IgD-negative memory B cell (primary cell): ENCODE measurements at regions not wholly inside any gene's neighbourhood (a gene's known extent, or its start where the extent isn't known, plus 50 kb on each side); places are given as distances from the start of the nearest gene placed in this dataset.

ENCODE experiments used
- H3K27ac Mint-ChIP-seq, 3 donors: one replicate each; pipeline ENCODE4 v1.8.0; 2020 to 2022; ENCODE audit warnings: mild to moderate bottlenecking in 3 of 3, mixed read lengths in 3 of 3, moderate library complexity in 1 of 3
- H3K27me3 Mint-ChIP-seq: one replicate; pipeline ENCODE4 v1.8.0; 2021; ENCODE audit warnings: mixed read lengths
- H3K36me3 Mint-ChIP-seq: one replicate; pipeline ENCODE4 v1.8.0; 2020; ENCODE audit warnings: mild to moderate bottlenecking, mixed read lengths
- H3K4me1 Mint-ChIP-seq, 3 donors: one replicate each; pipeline ENCODE4 v1.8.0; 2020 to 2022; ENCODE audit warnings: mixed read lengths in 3 of 3, mild to moderate bottlenecking in 1 of 3
- H3K4me3 Mint-ChIP-seq, 4 donors: one replicate each; pipeline ENCODE4 v1.8.0; 2020 to 2022; ENCODE audit warnings: mild to moderate bottlenecking in 4 of 4, mixed read lengths in 4 of 4, moderate library complexity in 3 of 4
- H3K9me3 Mint-ChIP-seq, 3 donors: one replicate each; pipeline ENCODE4 v1.8.0; 2020 to 2021; ENCODE audit warnings: mixed read lengths in 3 of 3, mild to moderate bottlenecking in 1 of 3

- Mint-ChIP-seq H3K9me3 (no peaks in the 10 kb centered on the region), H3K4me3 (no peak overlapping the region)
Observed at GRCh38 chr2:5330961-5331360, 361.2 kb upstream of the SOX11 start.

GRCh38 chr2:5332925-5333324 is 359.3 kb upstream of the SOX11 start:
- no peak overlapping the region for H3K27ac Mint-ChIP-seq
- no peaks in the 10 kb centered on the region for H3K36me3 Mint-ChIP-seq

More at GRCh38 chr2:5330961-5331360, 361.2 kb upstream of the SOX11 start:
- H3K27me3 Mint-ChIP-seq = no peaks in the 10 kb centered on the region
- H3K36me3 Mint-ChIP-seq = no peaks in the 10 kb centered on the region
- H3K4me1 Mint-ChIP-seq = no peaks in the 10 kb centered on the region
- no peak overlapping the region for H3K27ac Mint-ChIP-seq

GRCh38 chr2:5339473-5339872 is 352.7 kb upstream of the SOX11 start:
- peak overlapping the region in 1 of 3 donors; percentile 20 for H3K27ac Mint-ChIP-seq
- no peaks in the 10 kb centered on the region for H3K36me3 Mint-ChIP-seq
- peaks cover 0 to 5% (median 0%) of the 10 kb centered on the region in 3 donors for H3K9me3 Mint-ChIP-seq
- no peak overlapping the region for H3K4me3 Mint-ChIP-seq
- H3K27me3 Mint-ChIP-seq = no peaks in the 10 kb centered on the region
- H3K4me1 Mint-ChIP-seq = no peaks in the 10 kb centered on the region

More at GRCh38 chr2:5332925-5333324, 359.3 kb upstream of the SOX11 start:
- Mint-ChIP-seq H3K9me3 (no peaks in the 10 kb centered on the region), H3K4me3 (no peak overlapping the region), H3K27me3 (no peaks in the 10 kb centered on the region), H3K4me1 (no peaks in the 10 kb centered on the region)

GRCh38 chr2:5343785-5344335 is 348.3 kb upstream of the SOX11 start:
- Mint-ChIP-seq H3K4me3 (no peak overlapping the region), H3K27me3 (no peaks in the 10 kb centered on the region), H3K4me1 (no peaks in the 10 kb centered on the region), H3K27ac (no peak overlapping the region), H3K9me3 (peaks cover 0 to 5% (median 0%) of the 10 kb centered on the region in 3 donors), H3K36me3 (no peaks in the 10 kb centered on the region)

DNA sequence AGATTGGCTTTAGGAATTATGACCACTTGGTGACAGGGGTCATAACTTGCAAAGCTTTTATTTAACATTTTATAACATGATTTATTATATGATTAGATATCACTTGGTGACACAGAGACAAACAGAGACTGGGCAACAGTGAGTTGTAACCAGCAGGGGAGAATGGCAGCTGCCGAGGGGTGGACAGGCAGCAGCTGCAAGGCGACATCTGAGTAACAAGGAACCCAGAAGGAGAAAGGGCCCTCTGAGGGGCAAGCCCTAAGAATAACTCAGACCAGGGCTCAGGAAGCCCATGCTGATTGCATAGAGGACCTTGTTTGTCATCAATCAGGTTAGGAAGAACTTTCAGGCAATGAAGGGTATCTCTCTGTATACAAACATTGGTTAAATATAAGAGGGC is 339.9 kb upstream of the SOX11 start:
- H3K4me3 Mint-ChIP-seq = no peak overlapping the region

GRCh38 chr2:5353565-5353964 is 338.6 kb upstream of the SOX11 start:
- no peaks in the 10 kb centered on the region for H3K4me1 Mint-ChIP-seq
- H3K36me3 Mint-ChIP-seq = peaks cover 2% of the 10 kb centered on the region
- no peak overlapping the region for H3K27ac Mint-ChIP-seq
- H3K9me3 Mint-ChIP-seq = peaks cover 2 to 9% (median 3%) of the 10 kb centered on the region in 3 donors
- no peaks in the 10 kb centered on the region for H3K27me3 Mint-ChIP-seq
- no peak overlapping the region for H3K4me3 Mint-ChIP-seq

More for the DNA sequence above, 339.9 kb upstream of the SOX11 start:
- no peaks in the 10 kb centered on the region for H3K27me3 Mint-ChIP-seq
- H3K27ac Mint-ChIP-seq = no peak overlapping the region
- H3K9me3 Mint-ChIP-seq = peaks cover 2 to 9% (median 3%) of the 10 kb centered on the region in 3 donors
- peaks cover 2% of the 10 kb centered on the region for H3K36me3 Mint-ChIP-seq
- no peaks in the 10 kb centered on the region for H3K4me1 Mint-ChIP-seq

GRCh38 chr2:5359397-5359796 is 332.8 kb upstream of the SOX11 start:
- Mint-ChIP-seq H3K36me3 (peaks cover 4% of the 10 kb centered on the region), H3K9me3 (peaks cover 2 to 9% (median 4%) of the 10 kb centered on the region in 3 donors), H3K4me1 (no peaks in the 10 kb centered on the region), H3K27me3 (no peaks in the 10 kb centered on the region), H3K4me3 (no peak overlapping the region), H3K27ac (no peak overlapping the region)

GRCh38 chr2:5360081-5360480 is 332.1 kb upstream of the SOX11 start:
- Mint-ChIP-seq H3K4me3 (no peak overlapping the region), H3K36me3 (peaks cover 2% of the 10 kb centered on the region), H3K27me3 (no peaks in the 10 kb centered on the region), H3K9me3 (peaks cover 2 to 5% (median 4%) of the 10 kb centered on the region in 3 donors), H3K4me1 (no peaks in the 10 kb centered on the region), H3K27ac (no peak overlapping the region)

DNA sequence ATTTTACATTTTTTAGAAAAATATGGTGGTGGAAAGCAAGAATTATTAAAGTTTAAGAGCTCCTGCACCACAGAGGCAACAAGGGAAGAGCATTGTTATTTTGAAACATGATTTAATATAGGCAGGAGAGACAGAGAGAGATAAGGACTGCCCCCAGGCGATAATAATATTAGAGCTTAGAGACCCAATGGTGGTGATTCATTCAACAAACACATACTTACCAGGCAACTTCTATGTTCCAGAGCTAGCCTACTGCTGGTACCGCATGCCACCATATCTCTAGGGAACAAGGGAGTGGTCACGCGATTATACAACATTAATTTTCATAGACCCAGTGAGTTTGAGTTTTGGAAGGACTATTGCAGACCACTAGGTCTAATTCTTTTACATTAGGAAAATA is 327.8 kb upstream of the SOX11 start:
- Mint-ChIP-seq H3K27ac (no peak overlapping the region), H3K4me3 (no peak overlapping the region), H3K27me3 (no peaks in the 10 kb centered on the region), H3K4me1 (no peaks in the 10 kb centered on the region), H3K9me3 (peaks cover 0 to 4% (median 2%) of the 10 kb centered on the region in 3 donors), H3K36me3 (peaks cover 3% of the 10 kb centered on the region)

DNA sequence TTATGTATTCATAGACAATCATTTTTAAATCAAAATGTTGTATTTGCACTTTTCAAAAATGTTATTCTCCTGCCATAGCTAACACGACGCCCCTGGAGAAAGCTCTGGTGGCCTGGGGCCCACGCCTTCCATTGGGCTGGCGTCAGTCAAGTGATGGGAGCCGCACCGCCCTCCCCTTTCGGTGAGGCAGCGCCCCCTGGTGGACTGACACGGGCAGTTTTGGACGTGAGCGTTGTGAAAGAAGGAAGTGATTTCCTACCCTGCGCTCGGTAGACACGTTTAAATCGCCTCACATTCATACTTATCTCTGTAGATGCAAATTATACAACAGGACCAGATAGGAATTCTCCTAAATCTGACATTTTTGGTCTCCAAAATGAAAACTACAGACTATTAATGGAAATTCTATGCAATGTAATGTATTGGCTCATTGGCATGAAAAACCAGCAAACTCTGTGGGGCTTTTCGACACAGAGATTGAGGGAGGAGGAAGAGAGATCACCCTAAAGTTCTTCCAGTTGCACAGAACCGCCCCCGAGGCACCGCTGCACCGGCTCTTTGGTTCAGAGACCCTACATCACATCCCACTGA is 326.2 kb upstream of the SOX11 start:
- no peak overlapping the region for H3K27ac Mint-ChIP-seq
- peaks cover 0 to 4% (median 0%) of the 10 kb centered on the region in 3 donors for H3K9me3 Mint-ChIP-seq
- no peaks in the 10 kb centered on the region for H3K27me3 Mint-ChIP-seq
- peaks cover 1% of the 10 kb centered on the region for H3K36me3 Mint-ChIP-seq
- H3K4me1 Mint-ChIP-seq = no peaks in the 10 kb centered on the region
- no peak overlapping the region for H3K4me3 Mint-ChIP-seq

DNA sequence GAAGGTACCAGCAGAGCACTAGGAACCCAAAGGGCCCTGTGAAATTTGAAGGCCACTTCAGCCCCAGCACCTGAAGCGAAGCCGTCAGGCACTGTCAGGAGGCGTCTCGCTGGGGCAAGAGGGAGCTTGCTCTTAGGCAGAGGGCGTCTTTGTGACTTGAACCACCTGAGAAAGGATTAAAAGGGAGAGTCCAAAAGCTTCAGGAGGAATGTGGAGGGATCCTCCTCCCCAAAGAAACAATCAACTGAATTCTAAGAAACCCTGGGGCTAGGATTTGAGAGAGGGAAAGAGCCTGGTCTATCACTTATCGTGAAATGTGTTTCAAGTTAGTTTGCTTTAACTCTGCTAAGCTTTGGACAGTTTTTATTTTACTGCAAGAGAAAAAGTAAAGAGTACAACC is 324.9 kb upstream of the SOX11 start:
- Mint-ChIP-seq H3K36me3 (peaks cover 1% of the 10 kb centered on the region), H3K4me1 (no peaks in the 10 kb centered on the region), H3K9me3 (no peaks in the 10 kb centered on the region), H3K4me3 (no peak overlapping the region), H3K27ac (no peak overlapping the region), H3K27me3 (no peaks in the 10 kb centered on the region)

- Mint-ChIP-seq H3K4me3 (no peak overlapping the region), H3K27ac (no peak overlapping the region), H3K27me3 (no peaks in the 10 kb centered on the region), H3K4me1 (no peaks in the 10 kb centered on the region), H3K9me3 (no peaks in the 10 kb centered on the region), H3K36me3 (peaks cover 1% of the 10 kb centered on the region)
Observed at GRCh38 chr2:5368263-5368662, 323.9 kb upstream of the SOX11 start.

- Mint-ChIP-seq H3K4me3 (no peak overlapping the region), H3K9me3 (no peaks in the 10 kb centered on the region), H3K36me3 (peaks cover 1% of the 10 kb centered on the region), H3K27me3 (no peaks in the 10 kb centered on the region), H3K27ac (no peak overlapping the region), H3K4me1 (no peaks in the 10 kb centered on the region)
Observed at GRCh38 chr2:5369510-5369909, 322.7 kb upstream of the SOX11 start.

DNA sequence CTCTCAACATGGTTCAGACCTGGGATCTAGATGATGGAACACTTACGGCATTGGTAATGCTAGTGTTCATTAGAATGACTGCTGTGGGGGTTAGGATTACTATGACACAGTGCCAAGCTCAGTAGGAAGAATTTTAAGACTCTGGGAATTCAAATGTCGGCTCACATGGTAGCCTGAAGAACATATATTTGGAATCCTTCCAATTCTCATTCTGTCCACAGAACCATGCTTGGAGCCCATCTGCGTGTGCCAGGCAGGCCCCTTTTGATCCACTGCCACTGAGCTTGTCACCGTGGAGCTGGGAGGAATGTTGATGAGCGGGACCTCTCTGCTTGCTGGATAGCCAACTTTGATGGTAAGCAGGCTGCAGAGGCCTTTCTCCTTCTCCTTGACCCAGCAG is 322.0 kb upstream of the SOX11 start:
- no peak overlapping the region for H3K4me3 Mint-ChIP-seq
- H3K27me3 Mint-ChIP-seq = no peaks in the 10 kb centered on the region
- peaks cover 1% of the 10 kb centered on the region for H3K36me3 Mint-ChIP-seq
- H3K9me3 Mint-ChIP-seq = peaks cover 0 to 2% (median 0%) of the 10 kb centered on the region in 3 donors
- H3K27ac Mint-ChIP-seq = no peak overlapping the region
- no peaks in the 10 kb centered on the region for H3K4me1 Mint-ChIP-seq

GRCh38 chr2:5372141-5372540 is 320.0 kb upstream of the SOX11 start:
- Mint-ChIP-seq H3K27me3 (no peaks in the 10 kb centered on the region), H3K36me3 (peaks cover 1% of the 10 kb centered on the region), H3K4me1 (peaks cover 0 to 1% (median 0%) of the 10 kb centered on the region in 3 donors), H3K4me3 (no peak overlapping the region), H3K9me3 (peaks cover 0 to 2% (median 1%) of the 10 kb centered on the region in 3 donors), H3K27ac (no peak overlapping the region)

DNA sequence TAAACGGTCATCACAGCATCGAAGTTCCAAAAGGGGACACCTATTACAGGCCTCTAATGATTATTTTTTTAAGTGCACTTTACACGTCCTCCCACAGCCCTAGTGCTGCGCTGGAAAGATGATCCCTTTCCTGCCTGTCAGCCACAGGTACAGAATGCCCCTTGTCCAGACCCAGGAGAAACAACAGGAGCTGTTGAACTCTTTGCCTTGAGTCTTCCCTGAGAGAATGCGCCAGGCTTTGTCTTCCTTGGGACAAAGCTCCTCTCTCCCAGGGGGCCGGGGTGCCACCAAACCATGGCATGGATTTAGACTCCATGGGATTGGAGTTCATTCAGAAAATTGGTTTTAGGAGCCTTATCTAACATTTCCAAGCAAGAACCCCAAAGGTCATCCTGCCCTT is 319.0 kb upstream of the SOX11 start:
- H3K36me3 Mint-ChIP-seq = no peaks in the 10 kb centered on the region
- H3K9me3 Mint-ChIP-seq = peaks cover 0 to 6% (median 2%) of the 10 kb centered on the region in 3 donors
- H3K4me1 Mint-ChIP-seq = peaks cover 0 to 1% (median 0%) of the 10 kb centered on the region in 3 donors
- H3K4me3 Mint-ChIP-seq = no peak overlapping the region
- no peaks in the 10 kb centered on the region for H3K27me3 Mint-ChIP-seq
- H3K27ac Mint-ChIP-seq = no peak overlapping the region
